PC-3 (cell line): ENCODE measurements at regions not wholly inside any gene's neighbourhood (a gene's known extent, or its start where the extent isn't known, plus 50 kb on each side); places are given as distances from the start of the nearest gene placed in this dataset.

Experiments used
- ATAC-seq: fragments of 200-7000 bp; cut with Tn5 transposase; 2 replicates; pipeline ENCODE4 v1.9.1; 2020; ENCODE audit warnings: mild to moderate bottlenecking, moderate library complexity
- BruUV-seq: library from RNA; stranded (reverse); fragments of 400-500 nt; replicated peaks from 2 replicates; lab custom pipeline; 2021; lab: Mats Ljungman, UMichigan
- CTCF ChIA-PET: fragments of 300-600 bp; sonication (Branson Sonifier 250); formaldehyde crosslinking; loops from one replicate; lab custom pipeline; 2022; ENCODE audit warnings: antibody characterized with exemption; lab: Charles Lee
- POLR2A ChIA-PET: fragments of 300-600 bp; sonication (Branson Sonifier 250); formaldehyde crosslinking; loops from one replicate; lab custom pipeline; 2022; ENCODE audit warnings: antibody characterized with exemption; ENCODE audit not compliant: unreplicated experiment; lab: Charles Lee
- DNase-seq: peaks from one replicate; pipeline ENCODE4 v3.0.0-alpha.2; 2015
- H2AFZ ChIP-seq: fragments of 300-600 bp; sonication (generic); 2 replicates; pipeline ENCODE4 v1.6.0; 2016; ENCODE audit warnings: antibody characterized with exemption, low read length
- H3F3A ChIP-seq: fragments of 300-600 bp; sonication (generic); one replicate; pipeline ENCODE4 v1.6.0; 2017; ENCODE audit warnings: antibody characterized with exemption, low read length, control low read depth, mild to moderate bottlenecking; ENCODE audit not compliant: unreplicated experiment
- H3K27ac ChIP-seq: fragments of 300-600 bp; sonication (generic); 2 replicates; pipeline ENCODE4 v1.5.1; 2016; ENCODE audit warnings: mild to moderate bottlenecking, low read length
- H3K27me3 ChIP-seq: fragments of 300-600 bp; sonication (generic); 2 replicates; pipeline ENCODE4 v1.6.1; 2016; ENCODE audit warnings: low read length, mixed read lengths
- H3K36me3 ChIP-seq: fragments of 300-600 bp; sonication (generic); 2 replicates; pipeline ENCODE4 v1.6.1; 2016; ENCODE audit warnings: low read depth, mixed run types, low read length, mixed read lengths
- H3K4me1 ChIP-seq: fragments of 300-600 bp; sonication (generic); 2 replicates; pipeline ENCODE4 v1.5.1; 2016; ENCODE audit warnings: low read length; ENCODE audit not compliant: insufficient read depth
- H3K4me2 ChIP-seq: fragments of 300-600 bp; sonication (generic); 2 replicates; pipeline ENCODE4 v1.6.0; 2016; ENCODE audit warnings: low read length
- H3K4me3 ChIP-seq: fragments of 300-600 bp; sonication (generic); 2 replicates; pipeline ENCODE4 v1.5.1; 2016; ENCODE audit warnings: mild to moderate bottlenecking, low read length, mixed read lengths
- H3K79me2 ChIP-seq: fragments of 300-600 bp; sonication (generic); 2 replicates; pipeline ENCODE4 v1.6.1; 2017; ENCODE audit warnings: low read length, mixed read lengths
- H3K9ac ChIP-seq: fragments of 300-600 bp; sonication (generic); 2 replicates; pipeline ENCODE4 v1.6.0; 2016; ENCODE audit warnings: mild to moderate bottlenecking, low read length
- H3K9me2 ChIP-seq: fragments of 300-600 bp; sonication (generic); replicated peaks from 2 replicates; pipeline ENCODE4 v1.6.1; 2016; ENCODE audit warnings: mixed run types, low read length, mixed read lengths
- H3K9me3 ChIP-seq: fragments of 300-600 bp; sonication (generic); 2 replicates; pipeline ENCODE4 v1.6.1; 2016; ENCODE audit warnings: low read length, mixed read lengths
- H4K20me1 ChIP-seq: fragments of 300-600 bp; sonication (generic); 2 replicates; pipeline ENCODE4 v1.6.1; 2016; ENCODE audit warnings: low read length, mixed read lengths
- CTCF ChIP-seq: fragments of 300-600 bp; sonication (generic); conservative IDR thresholded peaks from 2 replicates; pipeline ENCODE4 v1.5.1; 2017; ENCODE audit warnings: antibody characterized with exemption, low read depth, mild to moderate bottlenecking, low read length
- EZH2 ChIP-seq: fragments of 300-600 bp; sonication (generic); IDR thresholded peaks from one replicate; pipeline ENCODE4 v1.6.1; 2017; ENCODE audit warnings: antibody characterized with exemption, mild to moderate bottlenecking, low read length; ENCODE audit not compliant: unreplicated experiment
- EZH2phosphoT487 ChIP-seq: fragments of 300-600 bp; sonication (generic); IDR thresholded peaks from 2 replicates; pipeline ENCODE4 v1.6.1; 2018; ENCODE audit warnings: mild to moderate bottlenecking, antibody characterized with exemption, low read length, borderline replicate concordance
- intact Hi-C: fragments of 100-400 bp; cut with micrococcal nuclease; formaldehyde crosslinking; loops from 2 replicates; pipeline ENCODE4 v1.9.0; 2023

- Histone ChIP-seq H3K27ac (no peak overlapping the region), H3K79me2 (no peaks in the 10 kb centered on the region), H3K4me2 (peak overlapping the region; percentile 57), H3K4me3 (no peak overlapping the region), H3K9me2 (no peaks in the 10 kb centered on the region), H3K4me1 (peaks cover 10% of the 10 kb centered on the region), H4K20me1 (no peaks in the 10 kb centered on the region), H3K36me3 (no peaks in the 10 kb centered on the region), H2AFZ (no peak overlapping the region), H3F3A (no peaks in the 10 kb centered on the region), H3K9ac (no peak overlapping the region), H3K27me3 (no peaks in the 10 kb centered on the region), H3K9me3 (no peaks in the 10 kb centered on the region)
- DNase-seq (peak; percentile 52), ATAC-seq (peak; percentile 61)
- CTCF ChIA-PET: no interaction called here
- no peak for TF ChIP-seq EZH2
- no TSS peak for BruUV-seq
- intact Hi-C loops: no loop called here
- POLR2A ChIA-PET: no interaction called here
Observed at GRCh38 chr9:90423661-90424193, 218.9 kb downstream of the DIRAS2 start.

- no peaks in the 10 kb centered on the region for H3F3A ChIP-seq
- ChIA-PET POLR2A (no interaction called here), CTCF (no interaction called here)
- H3K79me2 ChIP-seq: no peaks in the 10 kb centered on the region
- H3K27ac ChIP-seq: no peak overlapping the region
- H4K20me1 ChIP-seq: no peaks in the 10 kb centered on the region
- BruUV-seq: no TSS peak
- H2AFZ ChIP-seq: no peak overlapping the region
- no peak overlapping the region for H3K4me2 ChIP-seq
- H3K9me2 ChIP-seq: no peaks in the 10 kb centered on the region
- no peaks in the 10 kb centered on the region for H3K9me3 ChIP-seq
- no peaks in the 10 kb centered on the region for H3K36me3 ChIP-seq
- intact Hi-C loops: no loop called here
- peaks cover 7% of the 10 kb centered on the region for H3K4me1 ChIP-seq
- ATAC-seq (no peak), DNase-seq (no peak)
- no peak overlapping the region for H3K4me3 ChIP-seq
- H3K9ac ChIP-seq: no peak overlapping the region
- H3K27me3 ChIP-seq: no peaks in the 10 kb centered on the region
- TF ChIP-seq CTCF (no peak), EZH2 (no peak), EZH2phosphoT487 (no peak)
Observed at GRCh38 chr9:90428517-90428916, 214.1 kb downstream of the DIRAS2 start.

GRCh38 chr9:90432951-90433350 is 209.7 kb downstream of the DIRAS2 start:
- H3K9ac ChIP-seq: no peak overlapping the region
- H4K20me1 ChIP-seq: no peaks in the 10 kb centered on the region
- H3F3A ChIP-seq: no peaks in the 10 kb centered on the region
- peaks cover 4% of the 10 kb centered on the region; the same call in 1 of the 2 replicates for H3K27me3 ChIP-seq
- H3K4me2 ChIP-seq: no peak overlapping the region
- H3K27ac ChIP-seq: no peak overlapping the region
- DNase-seq: no peak
- ChIA-PET POLR2A (no interaction called here), CTCF (no interaction called here)
- H3K9me2 ChIP-seq: no peaks in the 10 kb centered on the region
- no peaks in the 10 kb centered on the region for H3K79me2 ChIP-seq
- TF ChIP-seq EZH2phosphoT487 (no peak), EZH2 (no peak), CTCF (no peak)
- no peak for ATAC-seq
- H3K4me3 ChIP-seq: no peak overlapping the region
- no TSS peak for BruUV-seq
- no peaks in the 10 kb centered on the region for H3K4me1 ChIP-seq
- no peaks in the 10 kb centered on the region for H3K9me3 ChIP-seq
- intact Hi-C loops: no loop called here
- no peaks in the 10 kb centered on the region for H3K36me3 ChIP-seq
- no peak overlapping the region for H2AFZ ChIP-seq
